ENCODE measurements at regions not wholly inside any gene's neighbourhood (a gene's known extent, or its start where the extent isn't known, plus 50 kb on each side); places are given as distances from the start of the nearest gene placed in this dataset.

DNA sequence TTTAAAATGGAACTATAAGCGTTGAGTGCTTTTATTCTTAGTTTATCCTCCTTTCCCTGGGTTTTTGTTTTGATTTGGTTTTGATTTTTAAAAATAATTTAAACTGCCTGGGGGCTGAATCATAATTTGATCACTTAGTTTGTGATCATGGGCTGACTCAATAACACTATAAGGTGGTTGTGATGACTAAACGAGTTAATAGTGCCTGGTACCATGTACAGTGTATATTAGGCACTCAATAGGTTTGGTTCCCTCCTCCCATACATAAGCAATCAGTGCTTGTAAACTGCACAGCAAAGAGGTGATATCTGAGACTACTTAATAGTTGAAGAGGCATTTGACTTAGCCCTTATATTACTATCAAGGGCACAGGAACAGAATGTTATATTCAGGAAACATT is 200.9 kb upstream of the RFC3 start:
- DNase-seq (ENCODE audit: low read depth, low spot score) = no peak
- Histone ChIP-seq H3K36me3 (ENCODE audit: control insufficient read depth, insufficient read depth, low read length) (no peaks in the 10 kb centered on the region), H3K4me3 (ENCODE audit: low read depth in 2 of 2, low read length in 2 of 2) (no peak overlapping the region), H3K27ac (ENCODE audit: low read length) (no peak overlapping the region), H3K9me3 (ENCODE audit: control insufficient read depth, insufficient read depth, low read depth, low read length) (no peaks in the 10 kb centered on the region), H3K4me1 (ENCODE audit: control insufficient read depth, insufficient read depth, low read length) (no peaks in the 10 kb centered on the region), H3K27me3 (ENCODE audit: control insufficient read depth, insufficient read depth, low read length) (no peaks in the 10 kb centered on the region)
- TF ChIP-seq POLR2AphosphoS5 (IDR thresholded peaks at IDR 0.05; ENCODE audit: low read depth, low read length) (no peak), SIN3A (IDR thresholded peaks at IDR 0.05; ENCODE audit: borderline replicate concordance, insufficient read depth, low read depth, low read length) (no peak), REST (IDR thresholded peaks at IDR 0.05; ENCODE audit: insufficient read depth in 1 of 2, low read depth in 2 of 2, low read length in 1 of 2) (no peak), CTCF (IDR thresholded peaks at IDR 0.05) (no peak), TCF7L2 (IDR thresholded peaks at IDR 0.05; ENCODE audit: low read depth, low read length) (no peak)
- intact Hi-C loops (cut with micrococcal nuclease; ENCODE audit: unreplicated experiment) = no loop called here
- CTCF ChIA-PET = no interaction called here
- BruUV-seq (replicated peaks) = no TSS peak
- in situ Hi-C loops (cut with HindIII; ENCODE audit: low pct_unique_long_range_greater_than_20kb, low sequenced_read_pairs) = no loop called here
- no peak for ATAC-seq
- POLR2A ChIA-PET = no interaction called here

DNA sequence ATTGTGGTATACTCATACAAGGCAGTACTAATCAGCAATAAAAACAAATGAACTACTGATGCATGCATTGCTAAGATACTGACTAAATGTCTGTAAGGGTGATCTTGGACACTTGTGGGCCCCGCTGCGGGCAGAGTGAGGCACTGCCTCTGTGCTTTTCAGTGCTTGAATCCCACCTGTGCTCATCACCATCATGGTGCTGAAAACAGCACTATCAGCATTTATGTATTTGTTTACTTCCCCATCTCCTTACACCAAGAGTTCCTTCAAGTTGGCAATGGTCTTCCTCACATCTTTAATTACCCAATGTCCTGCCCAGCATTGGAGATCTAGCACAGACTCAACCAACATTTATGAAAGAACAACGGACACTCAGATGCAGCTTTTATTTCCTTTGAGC is 193.7 kb upstream of the RFC3 start:
- Histone ChIP-seq H3K4me1 (ENCODE audit: control insufficient read depth, insufficient read depth, low read length) (no peaks in the 10 kb centered on the region), H3K27ac (ENCODE audit: low read length) (no peak overlapping the region), H3K4me3 (ENCODE audit: low read depth in 2 of 2, low read length in 2 of 2) (no peak overlapping the region), H3K27me3 (ENCODE audit: control insufficient read depth, insufficient read depth, low read length) (no peaks in the 10 kb centered on the region), H3K9me3 (ENCODE audit: control insufficient read depth, insufficient read depth, low read depth, low read length) (no peaks in the 10 kb centered on the region), H3K36me3 (ENCODE audit: control insufficient read depth, insufficient read depth, low read length) (no peaks in the 10 kb centered on the region)
- in situ Hi-C loops (cut with HindIII; ENCODE audit: low pct_unique_long_range_greater_than_20kb, low sequenced_read_pairs) (no loop called here), intact Hi-C loops (cut with micrococcal nuclease; ENCODE audit: unreplicated experiment) (no loop called here)
- BruUV-seq (replicated peaks) = no TSS peak
- DNase-seq (ENCODE audit: low read depth, low spot score) (no peak), ATAC-seq (no peak)
- POLR2A ChIA-PET = no interaction called here
- TF ChIP-seq TCF7L2 (IDR thresholded peaks at IDR 0.05; ENCODE audit: low read depth, low read length) (no peak), SIN3A (IDR thresholded peaks at IDR 0.05; ENCODE audit: borderline replicate concordance, insufficient read depth, low read depth, low read length) (no peak), POLR2AphosphoS5 (IDR thresholded peaks at IDR 0.05; ENCODE audit: low read depth, low read length) (no peak), REST (IDR thresholded peaks at IDR 0.05; ENCODE audit: insufficient read depth in 1 of 2, low read depth in 2 of 2, low read length in 1 of 2) (no peak), CTCF (IDR thresholded peaks at IDR 0.05) (no peak)
- CTCF ChIA-PET = no interaction called here

Data from Panc1 (cell line).